AG04449 (cell line): ENCODE measurements at regions not wholly inside any gene's neighbourhood (a gene's known extent, or its start where the extent isn't known, plus 50 kb on each side); places are given as distances from the start of the nearest gene placed in this dataset.
"Not testable (repeated sequence)": the region's sequence is repeated elsewhere in the genome, so short reads cannot be mapped to it uniquely, and the experiment has no call there.

Experiments used
- CTCF ChIA-PET: fragments of 350-600 bp; formaldehyde crosslinking; extraction: SDS; loops from one replicate; lab custom pipeline; 2021; ENCODE audit warnings: antibody characterized with exemption; lab: Yijun Ruan, JAX
- POLR2A ChIA-PET: fragments of 400-600, 350-600 bp; formaldehyde crosslinking; extraction: SDS; loops from one replicate; lab custom pipeline; 2020; ENCODE audit warnings: antibody characterized with exemption, inconsistent platforms; lab: Yijun Ruan, JAX
- DNase-seq: peaks from one replicate; pipeline ENCODE4 v3.0.0-alpha.2; 2010; ENCODE audit warnings: low read depth, low spot score
- H3K4me3 ChIP-seq: 2 replicates; pipeline ENCODE4 v1.5.1; 2011; ENCODE audit warnings: low read depth, mild to moderate bottlenecking, control low read depth, low read length
- TF ChIP-seq, protein P1 (sequence below): IDR thresholded peaks from one replicate; pipeline ENCODE4 v1.5.1; 2011; ENCODE audit warnings: mild to moderate bottlenecking, moderate library complexity, low read length, control low read depth, inconsistent platforms; ENCODE audit not compliant: insufficient read depth; ENCODE audit errors: missing control alignments

DNA sequence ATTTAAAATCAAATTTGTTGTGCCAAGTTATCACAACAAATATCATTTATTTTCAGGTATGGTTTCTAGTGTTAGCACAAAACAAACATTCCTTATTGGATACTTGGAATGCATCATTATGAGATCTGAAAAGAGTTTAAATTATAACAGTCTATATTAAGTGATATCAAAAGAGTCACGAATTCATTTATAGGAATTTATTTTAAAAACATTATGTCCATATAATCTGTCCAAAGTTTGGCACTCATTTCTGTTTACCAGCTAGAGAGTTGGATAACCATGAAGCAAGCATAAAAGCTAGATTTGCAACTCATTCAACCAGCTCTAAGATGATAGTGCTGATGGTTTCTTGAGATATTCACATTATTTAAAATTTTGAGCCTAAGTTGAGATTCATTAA lies 453.2 kb downstream of the DOK5 start:
- TF ChIP-seq, protein P1, sequence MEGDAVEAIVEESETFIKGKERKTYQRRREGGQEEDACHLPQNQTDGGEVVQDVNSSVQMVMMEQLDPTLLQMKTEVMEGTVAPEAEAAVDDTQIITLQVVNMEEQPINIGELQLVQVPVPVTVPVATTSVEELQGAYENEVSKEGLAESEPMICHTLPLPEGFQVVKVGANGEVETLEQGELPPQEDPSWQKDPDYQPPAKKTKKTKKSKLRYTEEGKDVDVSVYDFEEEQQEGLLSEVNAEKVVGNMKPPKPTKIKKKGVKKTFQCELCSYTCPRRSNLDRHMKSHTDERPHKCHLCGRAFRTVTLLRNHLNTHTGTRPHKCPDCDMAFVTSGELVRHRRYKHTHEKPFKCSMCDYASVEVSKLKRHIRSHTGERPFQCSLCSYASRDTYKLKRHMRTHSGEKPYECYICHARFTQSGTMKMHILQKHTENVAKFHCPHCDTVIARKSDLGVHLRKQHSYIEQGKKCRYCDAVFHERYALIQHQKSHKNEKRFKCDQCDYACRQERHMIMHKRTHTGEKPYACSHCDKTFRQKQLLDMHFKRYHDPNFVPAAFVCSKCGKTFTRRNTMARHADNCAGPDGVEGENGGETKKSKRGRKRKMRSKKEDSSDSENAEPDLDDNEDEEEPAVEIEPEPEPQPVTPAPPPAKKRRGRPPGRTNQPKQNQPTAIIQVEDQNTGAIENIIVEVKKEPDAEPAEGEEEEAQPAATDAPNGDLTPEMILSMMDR: no peak

DNA sequence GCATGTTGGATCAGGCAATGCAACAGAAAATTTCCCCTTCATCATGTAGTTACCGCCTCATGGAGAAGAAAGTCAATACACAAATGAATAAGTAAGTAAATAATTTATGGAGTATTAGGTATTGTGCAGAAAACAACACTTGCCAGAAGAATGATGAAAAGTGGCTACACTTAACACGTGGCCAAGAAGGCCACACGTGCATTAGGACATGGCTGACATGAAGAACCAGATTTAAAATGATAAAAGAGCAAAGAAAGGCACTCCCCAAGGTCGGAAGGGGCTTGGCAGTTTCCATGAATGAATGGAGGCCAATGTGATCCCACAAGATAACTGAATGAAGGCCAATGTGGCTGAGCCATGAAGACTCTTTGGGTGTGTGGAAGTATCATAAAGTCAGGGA lies 447.2 kb downstream of the DOK5 start:
- ChIA-PET CTCF (no interaction called here), POLR2A (no interaction called here)
- no peak for DNase-seq
- no peak overlapping the region for H3K4me3 ChIP-seq
- TF ChIP-seq, protein P1: no peak

More for the DNA sequence above, 453.2 kb downstream of the DOK5 start:
- H3K4me3 ChIP-seq: no peak overlapping the region
- POLR2A ChIA-PET: no interaction called here
- DNase-seq: no peak
- CTCF ChIA-PET: no interaction called here

DNA sequence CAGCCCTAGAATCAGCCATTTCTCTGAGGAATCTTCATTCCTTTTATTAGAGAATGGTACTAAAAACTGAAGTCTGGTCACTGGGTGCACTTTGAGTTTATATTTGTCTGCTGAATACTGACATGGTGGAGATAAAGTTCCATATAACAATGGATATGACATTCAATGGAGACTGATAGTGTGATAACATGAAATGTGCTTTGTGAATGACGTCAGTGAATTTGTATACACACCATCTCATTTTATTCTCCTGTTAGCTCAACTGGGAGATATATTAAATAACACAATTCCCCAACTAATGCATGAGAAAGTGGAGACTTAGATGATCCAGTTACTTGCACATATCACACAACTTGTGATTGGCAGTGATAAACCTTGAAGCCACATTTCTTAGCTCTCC lies 446.7 kb downstream of the DOK5 start:
- CTCF ChIA-PET: no interaction called here

DNA sequence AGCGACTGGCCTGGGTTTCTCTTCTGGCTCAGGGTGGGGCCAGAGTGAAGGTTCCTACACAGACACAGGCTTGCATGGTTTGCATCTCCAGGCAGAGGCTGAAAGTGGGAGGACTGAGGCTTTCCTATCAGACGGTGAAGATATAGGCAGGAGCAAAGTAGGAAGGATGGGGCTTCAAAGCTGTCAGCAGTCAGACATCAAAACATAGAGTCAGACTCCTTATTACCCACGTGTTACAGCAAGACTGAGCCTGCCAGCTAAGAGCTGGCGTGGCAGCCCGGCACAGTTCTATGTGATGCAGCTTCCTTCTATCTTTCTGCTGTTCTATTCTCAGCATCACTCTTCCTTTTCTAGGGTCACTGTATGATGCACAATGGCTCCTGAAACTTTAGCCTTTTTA lies 445.1 kb downstream of the DOK5 start:
- DNase-seq: no peak
- no peak overlapping the region for H3K4me3 ChIP-seq
- TF ChIP-seq, protein P1: no peak
- CTCF ChIA-PET: no interaction called here
- POLR2A ChIA-PET: no interaction called here

More for the DNA sequence above, 446.7 kb downstream of the DOK5 start:
- POLR2A ChIA-PET: no interaction called here
- TF ChIP-seq, protein P1: no peak
- no peak overlapping the region for H3K4me3 ChIP-seq
- no peak for DNase-seq

DNA sequence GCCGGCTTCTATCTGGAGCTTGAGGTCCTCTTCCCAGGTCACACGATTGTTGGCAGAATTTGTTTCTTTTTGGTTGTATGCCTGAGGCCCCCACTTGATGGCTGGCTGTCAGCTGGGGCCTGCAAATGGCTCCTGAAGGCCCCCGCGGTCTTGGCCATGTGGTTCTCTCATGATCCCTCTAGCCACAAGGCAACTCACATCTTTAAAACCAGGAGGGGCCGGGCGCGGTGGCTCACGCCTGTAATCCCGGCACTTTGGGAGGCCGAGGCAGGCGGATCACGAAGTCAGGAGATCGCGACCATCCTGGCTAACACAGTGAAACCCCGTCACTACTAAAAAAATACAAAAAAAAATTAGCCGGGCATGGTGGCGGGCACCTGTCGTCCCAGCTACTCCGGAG lies 443.6 kb downstream of the DOK5 start:
- DNase-seq, CTCF ChIA-PET, POLR2A ChIA-PET, H3K4me3 ChIP-seq: not testable (repeated sequence)

DNA sequence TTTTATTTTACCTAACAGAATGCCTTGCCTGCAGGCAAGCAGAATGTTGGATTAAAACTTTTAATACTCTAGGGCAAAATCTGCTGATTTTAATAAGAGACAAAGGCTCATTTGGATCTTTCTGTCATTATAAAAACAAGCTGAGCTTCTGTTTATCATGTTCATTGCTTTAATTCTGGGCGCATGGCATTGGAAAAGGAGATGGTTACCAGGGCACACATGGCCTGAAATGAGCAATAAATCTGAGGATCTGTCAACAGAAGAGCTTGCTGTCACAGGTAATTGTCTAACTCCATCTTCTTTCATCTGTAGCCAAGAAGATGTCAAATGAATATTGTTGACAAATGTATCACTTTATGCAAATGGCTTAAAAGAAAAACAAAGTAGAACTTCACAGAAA lies 439.6 kb downstream of the DOK5 start:
- no peak overlapping the region for H3K4me3 ChIP-seq
- ChIA-PET POLR2A (no interaction called here), CTCF (no interaction called here)
- TF ChIP-seq, protein P1: no peak
- no peak for DNase-seq

DNA sequence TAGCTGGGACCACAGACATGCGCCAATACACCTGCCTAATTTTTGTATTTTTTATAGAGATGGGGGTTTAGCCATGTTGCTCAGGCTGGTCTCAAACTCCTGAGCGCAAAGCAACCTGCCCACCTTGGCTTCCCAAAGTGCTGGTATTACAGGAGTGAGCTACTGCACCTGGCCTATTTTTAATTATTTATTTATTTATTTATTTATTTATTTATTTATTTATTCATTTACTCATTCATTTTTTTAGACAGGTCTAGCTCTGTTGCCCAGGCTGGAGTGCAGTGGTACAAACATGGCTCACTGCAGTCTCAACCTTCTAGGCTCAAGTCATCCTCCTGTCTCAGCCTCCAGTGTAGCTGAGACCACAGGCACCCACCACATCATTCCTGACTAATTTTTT lies 434.3 kb downstream of the DOK5 start:
- POLR2A ChIA-PET: no interaction called here
- CTCF ChIA-PET: no interaction called here
- TF ChIP-seq, protein P1: no peak
- no peak overlapping the region for H3K4me3 ChIP-seq
- DNase-seq: no peak

DNA sequence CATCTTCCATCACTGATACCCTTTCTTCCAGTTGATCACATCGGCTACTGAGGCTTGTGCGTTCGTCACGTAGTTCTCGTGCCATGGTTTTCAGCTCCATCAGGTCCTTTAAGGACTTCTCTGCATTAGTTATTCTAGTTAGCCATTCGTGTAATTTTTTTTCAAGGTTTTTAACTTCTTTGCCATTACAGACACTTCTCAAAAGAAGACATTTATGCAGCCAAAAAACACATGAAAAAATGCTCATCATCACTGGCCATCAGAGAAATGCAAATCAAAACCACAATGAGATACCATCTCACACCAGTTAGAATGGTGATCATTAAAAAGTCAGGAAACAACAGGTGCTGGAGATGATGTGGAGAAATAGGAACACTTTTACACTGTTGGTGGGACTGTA lies 430.7 kb downstream of the DOK5 start:
- CTCF ChIA-PET, POLR2A ChIA-PET, H3K4me3 ChIP-seq, DNase-seq: not testable (repeated sequence)
